GM12873 (cell line): ENCODE measurements at regions not wholly inside any gene's neighbourhood (a gene's known extent, or its start where the extent isn't known, plus 50 kb on each side); places are given as distances from the start of the nearest gene placed in this dataset.

ENCODE experiments used
- CTCF ChIP-seq: IDR thresholded peaks from 2 replicates; pipeline ENCODE4 v1.5.1; 2012; ENCODE audit warnings: low read depth, mild to moderate bottlenecking, moderate library complexity, low read length, control low read depth; ENCODE audit not compliant: insufficient read depth; ENCODE audit errors: missing control alignments

GRCh38 chr12:89877136-89877535 is 168.5 kb upstream of the ATP2B1 start:
- TF ChIP-seq CTCF, result no peak

GRCh38 chr12:89875809-89876208 is 167.2 kb upstream of the ATP2B1 start:
- TF ChIP-seq CTCF, result no peak

GRCh38 chr12:89875225-89875624 is 166.6 kb upstream of the ATP2B1 start:
- no peak for TF ChIP-seq CTCF

GRCh38 chr12:89874146-89874545 is 165.5 kb upstream of the ATP2B1 start:
- TF ChIP-seq CTCF, result no peak

GRCh38 chr12:89873745-89874144 is 165.1 kb upstream of the ATP2B1 start:
- TF ChIP-seq CTCF, result peak; percentile 4

GRCh38 chr12:89872922-89873630 is 164.4 kb upstream of the ATP2B1 start:
- TF ChIP-seq CTCF, result no peak

- no peak for TF ChIP-seq CTCF
Measured at GRCh38 chr12:89870413-89871184, 162.0 kb upstream of the ATP2B1 start.
